Tibial nerve (tissue), 4 donors: ENCODE measurements at regions not wholly inside any gene's neighbourhood (a gene's known extent, or its start where the extent isn't known, plus 50 kb on each side); places are given as distances from the start of the nearest gene placed in this dataset.

ENCODE experiments used
- DNase-seq, 2 donors: peaks; one replicate each; pipeline ENCODE4 v3.0.0-alpha.2; 2019; ENCODE audit warnings: low spot score in 2 of 2
- H3K27ac ChIP-seq, 4 donors: fragments of 200-600 bp; sonication (generic) in 3 of 4; one replicate each; pipeline ENCODE4 v1.5.1; 2017 to 2019; ENCODE audit warnings: mild to moderate bottlenecking in 1 of 4
- H3K27me3 ChIP-seq, 2 donors: fragments of 200-600 bp; sonication (generic) in 1 of 2; one replicate each; pipeline versions ENCODE4 v1.5.1 to v1.6.0; 2017 to 2019
- H3K36me3 ChIP-seq, 3 donors: fragments of 200-600 bp; sonication (generic); one replicate each; pipeline ENCODE4 v1.5.1; 2018 to 2019
- H3K4me1 ChIP-seq, 4 donors: fragments of 200-600 bp; sonication (generic) in 3 of 4; one replicate each; pipeline ENCODE4 v1.5.1; 2017 to 2019
- H3K4me3 ChIP-seq, 4 donors: fragments of 200-600 bp; sonication (generic) in 3 of 4; one replicate each; pipeline ENCODE4 v1.5.1; 2017 to 2019; ENCODE audit warnings: mild to moderate bottlenecking in 1 of 4, moderate library complexity in 1 of 4
- H3K9me3 ChIP-seq, 4 donors: fragments of 200-600 bp; sonication (generic) in 3 of 4; one replicate each; pipeline ENCODE4 v1.5.1; 2017 to 2019
- CTCF ChIP-seq, 5 experiments: fragments of 200-600 bp in 3 of 5; fragments of 450-650 bp in 2 of 5; sonication (generic) in 3 of 5; IDR thresholded peaks; one replicate each; pipeline ENCODE4 v1.5.1; 2016 to 2019; ENCODE audit warnings: antibody characterized with exemption in 5 of 5, mild to moderate bottlenecking in 3 of 5, moderate library complexity in 2 of 5
- EP300 ChIP-seq, 2 donors: sonication (generic); formaldehyde crosslinking; IDR thresholded peaks; one replicate each; pipeline ENCODE4 v1.6.1; 2017; ENCODE audit warnings: antibody characterized with exemption in 2 of 2, mild to moderate bottlenecking in 1 of 2
- POLR2A ChIP-seq, 2 donors: fragments of 450-650 bp; IDR thresholded peaks; one replicate each; pipeline ENCODE4 v1.6.1; 2017; ENCODE audit warnings: antibody characterized with exemption in 2 of 2, mild to moderate bottlenecking in 2 of 2, moderate library complexity in 2 of 2
- WGBS, 2 donors: methylation state at CpG; one replicate each; pipeline ENCODE4 v1.1.5; 2018; 5-methylcytosine and 5-hydroxymethylcytosine counted together

DNA sequence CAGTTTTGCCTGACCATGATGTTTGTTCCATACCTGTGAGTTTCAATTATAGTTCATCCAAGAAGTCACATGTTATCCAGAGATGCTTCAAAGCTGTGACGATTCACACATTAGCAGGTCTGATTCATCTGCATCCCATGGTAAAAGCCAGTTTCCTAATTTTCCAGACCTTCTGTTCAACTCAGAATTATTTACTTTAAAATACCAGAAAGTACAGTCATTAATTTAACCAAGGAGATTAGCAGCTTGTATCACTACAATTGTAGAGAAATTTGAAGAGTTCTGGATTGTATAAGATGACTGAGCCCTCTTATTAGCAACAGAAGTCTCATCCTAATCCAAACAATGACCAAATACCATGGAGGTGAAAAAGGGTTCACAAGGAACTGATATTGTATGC lies 76.1 kb upstream of the THBS1 start:
- WGBS, 2 donors = 67 to 72% methylated on average over 1 of the region's 1 CpG
- no peaks in the 10 kb centered on the region for H3K9me3 ChIP-seq
- no peak overlapping the region for H3K27ac ChIP-seq

DNA sequence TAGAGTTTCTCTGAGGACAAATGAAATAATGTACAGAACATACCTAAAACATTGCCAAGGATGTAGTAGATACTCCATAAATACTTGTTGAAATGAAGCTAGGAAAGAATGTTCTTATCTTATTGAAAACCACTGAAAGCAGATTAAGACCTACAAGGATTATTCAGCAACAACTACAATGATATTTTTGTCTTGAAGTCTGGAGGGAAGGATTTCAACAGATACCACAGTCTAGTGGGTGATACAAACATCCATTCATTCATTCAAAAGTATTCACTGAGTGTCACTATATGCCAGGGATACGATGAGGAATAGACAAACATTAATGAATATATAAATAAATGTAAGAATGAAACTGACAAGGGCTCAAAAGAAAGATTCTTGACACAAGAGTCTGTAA lies 74.7 kb upstream of the THBS1 start:
- Histone ChIP-seq H3K27ac (no peak overlapping the region), H3K9me3 (no peaks in the 10 kb centered on the region), H3K27me3 (no peaks in the 10 kb centered on the region), H3K36me3 (no peaks in the 10 kb centered on the region), H3K4me1 (peaks cover 0 to 13% (median 2%) of the 10 kb centered on the region in 4 donors), H3K4me3 (no peak overlapping the region)
- DNase-seq = no peak
- TF ChIP-seq EP300 (IDR thresholded peaks at IDR 0.05) = no peak
- TF ChIP-seq CTCF (IDR thresholded peaks at IDR 0.05) = no peak
- no peak for TF ChIP-seq POLR2A (IDR thresholded peaks at IDR 0.05)
- 46 to 60% methylated on average over 1 of the region's 1 CpG for WGBS, 2 donors

More for the DNA sequence above, 76.1 kb upstream of the THBS1 start:
- Histone ChIP-seq H3K4me3 (no peak overlapping the region), H3K4me1 (peaks cover 0 to 3% (median 0%) of the 10 kb centered on the region in 4 donors), H3K27me3 (no peaks in the 10 kb centered on the region), H3K36me3 (no peaks in the 10 kb centered on the region)
- TF ChIP-seq EP300 (IDR thresholded peaks at IDR 0.05) (no peak), POLR2A (IDR thresholded peaks at IDR 0.05) (no peak), CTCF (IDR thresholded peaks at IDR 0.05) (no peak)
- no peak for DNase-seq

DNA sequence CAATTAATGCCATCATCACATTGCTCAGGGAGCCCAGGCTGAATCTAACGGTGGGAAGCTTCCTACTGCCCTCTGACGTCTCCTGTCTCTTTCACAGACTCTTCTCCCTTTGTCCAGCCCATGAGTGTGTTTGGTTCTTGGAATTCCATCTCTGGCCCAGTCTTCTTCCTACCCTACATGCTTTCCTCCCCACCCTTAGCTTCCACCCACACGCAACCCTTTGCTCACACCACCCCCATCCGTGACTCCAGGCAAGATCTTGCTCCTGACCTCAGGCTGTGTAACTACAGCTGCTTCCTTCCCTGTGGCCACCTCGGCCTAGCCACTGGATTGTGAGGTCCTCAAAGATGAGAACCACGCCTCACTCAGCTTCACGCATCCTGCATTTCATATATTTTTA lies 72.3 kb upstream of the THBS1 start:
- peaks cover 0 to 28% (median 8%) of the 10 kb centered on the region in 4 donors for H3K4me1 ChIP-seq
- TF ChIP-seq EP300 (IDR thresholded peaks at IDR 0.05) (no peak), CTCF (IDR thresholded peaks at IDR 0.05) (no peak), POLR2A (IDR thresholded peaks at IDR 0.05) (no peak)
- no peak overlapping the region for H3K27ac ChIP-seq
- DNase-seq = no peak
- H3K4me3 ChIP-seq = no peak overlapping the region
- H3K36me3 ChIP-seq = no peaks in the 10 kb centered on the region
- no peaks in the 10 kb centered on the region for H3K9me3 ChIP-seq
- WGBS, 2 donors = 67 to 68% methylated on average over 7 of the region's 7 CpGs
- H3K27me3 ChIP-seq = no peaks in the 10 kb centered on the region

DNA sequence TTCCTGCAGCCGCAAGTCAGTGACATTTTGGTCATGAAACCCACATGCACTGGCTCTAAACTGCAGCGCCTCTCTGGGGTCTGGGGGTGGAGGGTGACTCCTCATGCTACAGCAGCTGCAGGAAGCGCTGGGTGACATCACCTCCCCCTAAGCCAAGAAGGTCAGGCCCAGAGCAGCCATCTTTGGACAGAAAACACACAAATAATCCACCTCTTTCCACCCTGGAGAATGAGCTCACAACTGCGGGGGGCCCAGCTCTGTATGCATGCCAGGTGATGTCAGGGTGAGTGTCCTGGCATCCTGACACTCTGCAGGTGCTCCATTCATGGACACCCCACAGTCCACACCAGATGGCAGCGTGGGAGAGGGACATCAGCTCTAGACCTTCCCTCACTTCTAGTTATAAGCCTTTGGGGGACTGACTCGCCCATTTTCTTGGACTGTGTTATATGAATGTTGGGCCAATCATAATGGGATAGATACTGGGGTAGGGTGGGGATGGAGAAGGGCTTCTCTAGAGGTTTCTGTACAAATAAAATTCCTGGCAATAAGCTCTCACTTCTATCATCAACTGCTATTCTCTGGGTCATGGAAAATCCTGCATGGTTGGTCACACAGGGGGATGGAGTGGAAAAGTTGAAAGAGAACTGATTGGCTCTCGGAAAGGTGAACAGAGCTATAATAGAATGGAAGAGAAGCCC lies 70.7 kb upstream of the THBS1 start:
- Histone ChIP-seq H3K4me3 (no peak overlapping the region), H3K4me1 (peaks cover 0 to 28% (median 8%) of the 10 kb centered on the region in 4 donors), H3K36me3 (no peaks in the 10 kb centered on the region), H3K9me3 (peaks cover 0 to 7% (median 0%) of the 10 kb centered on the region in 4 donors), H3K27ac (peak overlapping the region in 2 of 4 donors; percentile 56 to 79), H3K27me3 (no peaks in the 10 kb centered on the region)
- WGBS, 2 donors = 53 to 58% methylated on average over 6 to 7 of the region's 7 CpGs
- no peak for DNase-seq
- no peak for TF ChIP-seq CTCF (IDR thresholded peaks at IDR 0.05)
- no peak for TF ChIP-seq POLR2A (IDR thresholded peaks at IDR 0.05)
- TF ChIP-seq EP300 (IDR thresholded peaks at IDR 0.05) = no peak

DNA sequence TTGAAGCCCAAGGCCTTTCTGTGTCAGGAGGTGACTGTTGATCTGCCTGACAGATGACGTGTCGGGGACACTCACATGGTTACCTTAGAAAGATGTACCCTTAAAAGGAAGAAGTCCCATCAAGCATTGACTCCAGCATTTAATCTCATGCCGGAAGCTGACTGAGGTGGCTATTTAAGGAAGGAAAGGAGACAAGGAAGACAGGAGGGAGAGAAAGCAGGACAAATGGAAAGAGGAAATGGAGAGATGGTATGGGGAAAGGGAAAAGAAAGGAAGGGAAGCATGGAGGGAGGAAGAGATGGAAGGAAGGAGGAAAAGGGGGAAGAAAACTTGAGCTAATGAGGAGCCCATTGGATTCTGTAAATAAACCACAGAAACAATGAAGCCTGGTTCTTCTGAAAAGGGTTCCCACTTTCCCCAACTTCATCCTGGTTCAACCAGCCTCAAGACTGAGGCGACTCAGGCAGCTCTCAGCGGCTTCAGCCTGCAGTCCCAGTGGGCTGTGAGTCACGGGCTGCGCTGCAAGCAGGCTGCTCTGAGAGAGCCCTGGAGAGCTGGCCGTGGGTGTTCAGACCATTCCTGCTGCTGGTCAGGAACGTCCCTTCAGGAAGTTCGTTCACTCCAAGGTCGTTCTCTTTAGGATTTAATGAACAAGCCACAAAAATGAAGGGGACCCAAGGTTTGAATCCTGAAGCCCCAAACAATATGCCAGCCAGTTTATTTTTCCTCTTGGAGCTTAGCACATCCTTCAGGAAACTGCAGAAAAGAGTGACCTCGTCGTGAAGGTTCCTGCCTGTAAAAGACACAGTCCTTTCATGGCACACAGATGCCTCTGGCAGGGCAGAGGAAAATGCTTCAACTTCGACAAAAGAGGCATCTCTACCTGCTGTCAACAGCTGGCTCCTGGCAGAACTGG lies 69.6 kb upstream of the THBS1 start:
- Histone ChIP-seq H3K4me3 (no peak overlapping the region), H3K9me3 (peaks cover 0 to 8% (median 0%) of the 10 kb centered on the region in 4 donors), H3K27me3 (no peaks in the 10 kb centered on the region), H3K27ac (peak overlapping the region in 3 of 4 donors; percentile 14 to 79 (median 56)), H3K36me3 (no peaks in the 10 kb centered on the region), H3K4me1 (peaks cover 0 to 28% (median 8%) of the 10 kb centered on the region in 4 donors)
- WGBS, 2 donors = 47 to 52% methylated on average over 14 of the region's 14 CpGs
- TF ChIP-seq EP300 (IDR thresholded peaks at IDR 0.05) (no peak), POLR2A (IDR thresholded peaks at IDR 0.05) (no peak), CTCF (IDR thresholded peaks at IDR 0.05) (no peak)
- DNase-seq = peak in 1 of 2 donors; percentile 30
